Transverse colon (tissue), 4 donors: ENCODE measurements at regions not wholly inside any gene's neighbourhood (a gene's known extent, or its start where the extent isn't known, plus 50 kb on each side); places are given as distances from the start of the nearest gene placed in this dataset.

Source experiments
- EP300 ChIP-seq: sonication (generic); formaldehyde crosslinking; IDR thresholded peaks from one replicate; pipeline ENCODE4 v1.6.1; 2017; ENCODE audit warnings: antibody characterized with exemption, low read depth
- POLR2A ChIP-seq: fragments of 450-650 bp; IDR thresholded peaks from one replicate; pipeline ENCODE4 v1.6.1; 2016; ENCODE audit warnings: antibody characterized with exemption, mild to moderate bottlenecking, moderate library complexity
- POLR2AphosphoS5 ChIP-seq, 3 donors: sonication (generic); formaldehyde crosslinking; IDR thresholded peaks; one replicate each; pipeline ENCODE4 v1.6.1; 2016; ENCODE audit warnings: antibody characterized with exemption in 3 of 3
- TF ChIP-seq, protein P1 (sequence below), 5 experiments: fragments of 200-600 bp in 3 of 5; fragments of 450-650 bp in 2 of 5; sonication (generic) in 3 of 5; IDR thresholded peaks; 1 replicate in 2 of 5; 2 replicates in 3 of 5; pipeline ENCODE4 v1.5.1; 2016 to 2017; ENCODE audit warnings: antibody characterized with exemption in 5 of 5, inconsistent platforms in 3 of 5, mild to moderate bottlenecking in 2 of 5, moderate library complexity in 1 of 5

DNA sequence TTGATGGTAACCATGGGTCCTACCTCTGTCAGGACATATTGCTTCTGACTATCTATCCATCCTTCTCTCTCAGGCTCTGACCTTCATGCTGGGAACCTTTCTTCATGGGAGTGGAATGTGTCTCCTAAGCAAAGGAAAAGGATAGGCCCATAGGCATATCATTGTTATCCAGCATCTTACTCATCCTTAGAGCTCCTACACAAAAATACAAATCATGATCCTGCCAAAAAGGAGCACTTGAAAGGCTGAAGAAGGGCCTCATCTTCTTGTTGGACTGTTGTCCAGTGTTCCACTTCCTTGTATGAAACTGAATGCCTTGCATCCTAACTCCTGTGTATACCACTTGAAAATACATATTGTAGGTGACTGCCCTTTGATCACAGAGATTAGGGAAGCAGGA lies 96.1 kb upstream of the SOX2 start:
- TF ChIP-seq, protein P1, sequence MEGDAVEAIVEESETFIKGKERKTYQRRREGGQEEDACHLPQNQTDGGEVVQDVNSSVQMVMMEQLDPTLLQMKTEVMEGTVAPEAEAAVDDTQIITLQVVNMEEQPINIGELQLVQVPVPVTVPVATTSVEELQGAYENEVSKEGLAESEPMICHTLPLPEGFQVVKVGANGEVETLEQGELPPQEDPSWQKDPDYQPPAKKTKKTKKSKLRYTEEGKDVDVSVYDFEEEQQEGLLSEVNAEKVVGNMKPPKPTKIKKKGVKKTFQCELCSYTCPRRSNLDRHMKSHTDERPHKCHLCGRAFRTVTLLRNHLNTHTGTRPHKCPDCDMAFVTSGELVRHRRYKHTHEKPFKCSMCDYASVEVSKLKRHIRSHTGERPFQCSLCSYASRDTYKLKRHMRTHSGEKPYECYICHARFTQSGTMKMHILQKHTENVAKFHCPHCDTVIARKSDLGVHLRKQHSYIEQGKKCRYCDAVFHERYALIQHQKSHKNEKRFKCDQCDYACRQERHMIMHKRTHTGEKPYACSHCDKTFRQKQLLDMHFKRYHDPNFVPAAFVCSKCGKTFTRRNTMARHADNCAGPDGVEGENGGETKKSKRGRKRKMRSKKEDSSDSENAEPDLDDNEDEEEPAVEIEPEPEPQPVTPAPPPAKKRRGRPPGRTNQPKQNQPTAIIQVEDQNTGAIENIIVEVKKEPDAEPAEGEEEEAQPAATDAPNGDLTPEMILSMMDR (IDR thresholded peaks at IDR 0.05) = no peak
- TF ChIP-seq EP300 (no peak), POLR2A (no peak), POLR2AphosphoS5 (IDR thresholded peaks at IDR 0.05) (no peak)
